ENCODE measurements at regions not wholly inside any gene's neighbourhood (a gene's known extent, or its start where the extent isn't known, plus 50 kb on each side); places are given as distances from the start of the nearest gene placed in this dataset.

GRCh38 chr3:178099862-178100261 lies 436.4 kb upstream of the KCNMB2 start:
- TF ChIP-seq ZBTB21 (CRISPR knock-in tag; IDR thresholded peaks at IDR 0.05) (no peak), FOXA3 (CRISPR knock-in tag; IDR thresholded peaks at IDR 0.05) (no peak), ZNF3 (CRISPR knock-in tag; IDR thresholded peaks at IDR 0.05) (no peak), MLX (CRISPR knock-in tag; IDR thresholded peaks at IDR 0.05) (no peak), NPAS2 (CRISPR knock-in tag; IDR thresholded peaks at IDR 0.05; ENCODE audit: borderline replicate concordance) (no peak), ZBTB33 (CRISPR knock-in tag; IDR thresholded peaks at IDR 0.05) (no peak), EZH2 (conservative IDR thresholded peaks at IDR 0.05; ENCODE audit: low read depth, low read length) (no peak), CTCF (CRISPR knock-in tag; IDR thresholded peaks at IDR 0.05) (no peak), ZBTB42 (CRISPR knock-in tag; IDR thresholded peaks at IDR 0.05) (no peak), TAF1 (CRISPR knock-in tag; IDR thresholded peaks at IDR 0.05) (no peak), ZNF280D (CRISPR knock-in tag; IDR thresholded peaks at IDR 0.05) (no peak), SIN3B (IDR thresholded peaks at IDR 0.05; ENCODE audit: low read length) (no peak), BCL6 (CRISPR knock-in tag; IDR thresholded peaks at IDR 0.05) (no peak), AGO1 (IDR thresholded peaks at IDR 0.05; ENCODE audit: low read depth, low read length, poor library complexity, severe bottlenecking) (no peak)
